ENCODE measurements at regions not wholly inside any gene's neighbourhood (a gene's known extent, or its start where the extent isn't known, plus 50 kb on each side); places are given as distances from the start of the nearest gene placed in this dataset.

DNA sequence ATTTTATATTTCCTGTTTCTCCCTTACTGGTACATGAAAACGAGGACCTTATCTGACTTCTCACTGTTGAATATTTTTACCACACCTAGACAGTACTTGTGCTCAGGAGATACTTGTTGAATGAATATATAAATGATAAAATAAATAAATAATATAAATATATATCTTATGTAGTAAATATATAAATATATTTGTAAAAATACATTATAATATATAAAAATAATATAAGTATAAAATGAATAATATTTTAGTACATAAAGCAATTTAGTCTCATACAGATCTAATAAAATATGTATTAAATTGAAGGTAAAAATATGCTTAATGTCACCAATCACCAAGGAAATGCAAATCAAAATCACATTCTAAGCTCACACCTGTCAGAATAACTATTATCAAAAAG, 360.6 kb downstream of the EFNA5 start:
- H3K36me3 ChIP-seq (ENCODE audit: insufficient read depth, low read length, poor library complexity, severe bottlenecking), result no peaks in the 10 kb centered on the region
- TF ChIP-seq, protein P1, sequence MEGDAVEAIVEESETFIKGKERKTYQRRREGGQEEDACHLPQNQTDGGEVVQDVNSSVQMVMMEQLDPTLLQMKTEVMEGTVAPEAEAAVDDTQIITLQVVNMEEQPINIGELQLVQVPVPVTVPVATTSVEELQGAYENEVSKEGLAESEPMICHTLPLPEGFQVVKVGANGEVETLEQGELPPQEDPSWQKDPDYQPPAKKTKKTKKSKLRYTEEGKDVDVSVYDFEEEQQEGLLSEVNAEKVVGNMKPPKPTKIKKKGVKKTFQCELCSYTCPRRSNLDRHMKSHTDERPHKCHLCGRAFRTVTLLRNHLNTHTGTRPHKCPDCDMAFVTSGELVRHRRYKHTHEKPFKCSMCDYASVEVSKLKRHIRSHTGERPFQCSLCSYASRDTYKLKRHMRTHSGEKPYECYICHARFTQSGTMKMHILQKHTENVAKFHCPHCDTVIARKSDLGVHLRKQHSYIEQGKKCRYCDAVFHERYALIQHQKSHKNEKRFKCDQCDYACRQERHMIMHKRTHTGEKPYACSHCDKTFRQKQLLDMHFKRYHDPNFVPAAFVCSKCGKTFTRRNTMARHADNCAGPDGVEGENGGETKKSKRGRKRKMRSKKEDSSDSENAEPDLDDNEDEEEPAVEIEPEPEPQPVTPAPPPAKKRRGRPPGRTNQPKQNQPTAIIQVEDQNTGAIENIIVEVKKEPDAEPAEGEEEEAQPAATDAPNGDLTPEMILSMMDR (conservative IDR thresholded peaks at IDR 0.05; ENCODE audit: low read depth, low read length), result no peak
- no peak for TF ChIP-seq EZH2 (IDR thresholded peaks at IDR 0.05; ENCODE audit: borderline replicate concordance, low read depth, low read length, poor library complexity, severe bottlenecking)
- no peaks in the 10 kb centered on the region for H3K9me3 ChIP-seq (ENCODE audit: low read depth, low read length, poor library complexity, severe bottlenecking)
- intact Hi-C loops (cut with micrococcal nuclease; ENCODE audit: unreplicated experiment), result no loop called here
- no peaks in the 10 kb centered on the region for H3K27me3 ChIP-seq (replicated peaks; ENCODE audit: insufficient read depth, low read depth, low read length, poor library complexity)
- no peak overlapping the region for H3K27ac ChIP-seq (ENCODE audit: low read depth, low read length, poor library complexity, severe bottlenecking)
- H3K4me1 ChIP-seq (ENCODE audit: insufficient read depth, low read length, poor library complexity, severe bottlenecking), result no peaks in the 10 kb centered on the region
- CTCF ChIA-PET, result interaction anchor here (0.7 kb wide), 1 partner anchor 13 kb away, joined by 3 read pairs; no protein-coding TSS in a partner anchor
- no TSS peak for BruUV-seq (replicated peaks)
- POLR2A ChIA-PET (ENCODE audit: low non-redundant PET), result no interaction called here
- no peak overlapping the region for H3K4me3 ChIP-seq (ENCODE audit: low read depth, low read length, poor library complexity, severe bottlenecking)
- DNase-seq (ENCODE audit: low spot score), result no peak

DNA sequence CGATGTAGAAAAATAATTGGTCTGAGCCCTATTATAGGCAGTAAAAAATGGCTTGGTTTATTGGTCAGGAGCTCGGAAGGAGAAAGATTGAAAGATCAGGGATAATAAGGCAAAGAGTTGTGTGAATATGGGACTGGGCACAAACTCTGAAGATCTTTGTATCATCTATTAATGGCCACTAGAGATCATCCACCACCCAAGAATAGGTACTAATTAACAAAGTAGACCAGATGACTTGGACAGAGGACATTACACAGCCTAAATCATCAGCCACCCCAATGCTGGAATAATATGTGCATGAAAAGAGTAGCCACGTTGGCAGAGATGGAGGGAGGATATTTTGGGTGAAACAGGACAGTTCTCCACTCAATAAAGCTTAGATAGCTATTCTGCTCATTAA, 364.1 kb downstream of the EFNA5 start:
- POLR2A ChIA-PET (ENCODE audit: low non-redundant PET), result no interaction called here
- CTCF ChIA-PET, result no interaction called here
- intact Hi-C loops (cut with micrococcal nuclease; ENCODE audit: unreplicated experiment), result no loop called here

DNA sequence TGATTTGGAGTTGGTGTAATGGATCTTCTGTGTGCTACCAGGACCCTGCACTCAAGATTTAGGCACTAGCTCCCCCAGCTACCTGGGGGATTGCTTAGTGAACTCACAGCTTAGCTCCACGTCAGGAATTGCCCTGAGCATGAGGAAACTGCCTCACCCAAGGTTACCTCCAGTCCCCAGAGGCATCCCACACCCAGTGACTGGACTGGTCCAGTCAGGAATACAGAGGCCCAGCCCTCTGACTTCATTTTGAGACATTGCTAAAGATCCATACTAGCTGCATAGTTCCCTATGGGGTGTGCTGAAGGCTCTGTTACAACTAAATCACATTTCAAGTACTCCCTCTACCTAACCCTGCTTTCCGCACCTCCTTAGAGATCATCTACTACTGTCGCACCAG, 364.7 kb downstream of the EFNA5 start:
- DNase-seq (ENCODE audit: low spot score), result no peak
- no peak overlapping the region for H3K27ac ChIP-seq (ENCODE audit: low read depth, low read length, poor library complexity, severe bottlenecking)
- ChIA-PET POLR2A (ENCODE audit: low non-redundant PET) (no interaction called here), CTCF (no interaction called here)
- H3K4me3 ChIP-seq (ENCODE audit: low read depth, low read length, poor library complexity, severe bottlenecking), result no peak overlapping the region
- no TSS peak for BruUV-seq (replicated peaks)
- intact Hi-C loops (cut with micrococcal nuclease; ENCODE audit: unreplicated experiment), result no loop called here
- H3K36me3 ChIP-seq (ENCODE audit: insufficient read depth, low read length, poor library complexity, severe bottlenecking), result no peaks in the 10 kb centered on the region
- H3K4me1 ChIP-seq (ENCODE audit: insufficient read depth, low read length, poor library complexity, severe bottlenecking), result no peaks in the 10 kb centered on the region
- TF ChIP-seq EZH2 (IDR thresholded peaks at IDR 0.05; ENCODE audit: borderline replicate concordance, low read depth, low read length, poor library complexity, severe bottlenecking), result no peak
- TF ChIP-seq, protein P1 (conservative IDR thresholded peaks at IDR 0.05; ENCODE audit: low read depth, low read length), result no peak
- H3K9me3 ChIP-seq (ENCODE audit: low read depth, low read length, poor library complexity, severe bottlenecking), result no peaks in the 10 kb centered on the region
- H3K27me3 ChIP-seq (replicated peaks; ENCODE audit: insufficient read depth, low read depth, low read length, poor library complexity), result no peaks in the 10 kb centered on the region

More for the DNA sequence above, 364.1 kb downstream of the EFNA5 start:
- no peaks in the 10 kb centered on the region for H3K4me1 ChIP-seq (ENCODE audit: insufficient read depth, low read length, poor library complexity, severe bottlenecking)
- DNase-seq (ENCODE audit: low spot score), result no peak
- H3K4me3 ChIP-seq (ENCODE audit: low read depth, low read length, poor library complexity, severe bottlenecking), result no peak overlapping the region
- H3K27me3 ChIP-seq (replicated peaks; ENCODE audit: insufficient read depth, low read depth, low read length, poor library complexity), result no peaks in the 10 kb centered on the region
- TF ChIP-seq EZH2 (IDR thresholded peaks at IDR 0.05; ENCODE audit: borderline replicate concordance, low read depth, low read length, poor library complexity, severe bottlenecking), result no peak
- TF ChIP-seq, protein P1 (conservative IDR thresholded peaks at IDR 0.05; ENCODE audit: low read depth, low read length), result no peak
- no peaks in the 10 kb centered on the region for H3K9me3 ChIP-seq (ENCODE audit: low read depth, low read length, poor library complexity, severe bottlenecking)
- H3K27ac ChIP-seq (ENCODE audit: low read depth, low read length, poor library complexity, severe bottlenecking), result no peak overlapping the region
- no peaks in the 10 kb centered on the region for H3K36me3 ChIP-seq (ENCODE audit: insufficient read depth, low read length, poor library complexity, severe bottlenecking)
- no TSS peak for BruUV-seq (replicated peaks)

All from A673 (cell line).